Activated naive CD4-positive, alpha-beta T cell treated with anti-CD3 and anti-CD28 coated beads, Interleukin-2, amount 10 ng/mL, durations not matched to agents 7 days and 5 days (primary cell): ENCODE measurements at regions not wholly inside any gene's neighbourhood (a gene's known extent, or its start where the extent isn't known, plus 50 kb on each side); places are given as distances from the start of the nearest gene placed in this dataset.

Source experiments
- CTCF ChIA-PET: fragments of 350-600 bp; sonication (Branson Sonifier 250); formaldehyde crosslinking; loops from one replicate; lab custom pipeline; 2021; ENCODE audit warnings: antibody characterized with exemption; lab: Charles Lee
- DNase-seq: peaks from one replicate; pipeline ENCODE4 v3.0.0-alpha.2; 2020
- H3K27ac Mint-ChIP-seq: one replicate; pipeline ENCODE4 v1.8.0; 2021; ENCODE audit warnings: mild to moderate bottlenecking, moderate library complexity, mixed read lengths
- H3K27me3 Mint-ChIP-seq: one replicate; pipeline ENCODE4 v1.8.0; 2021; ENCODE audit warnings: mild to moderate bottlenecking, mixed read lengths
- H3K36me3 Mint-ChIP-seq: one replicate; pipeline ENCODE4 v1.8.0; 2021; ENCODE audit warnings: mixed read lengths
- H3K4me1 Mint-ChIP-seq: one replicate; pipeline ENCODE4 v1.8.0; 2021; ENCODE audit warnings: mixed read lengths
- H3K4me3 Mint-ChIP-seq: one replicate; pipeline ENCODE4 v1.8.0; 2021; ENCODE audit warnings: mild to moderate bottlenecking, moderate library complexity, mixed read lengths
- H3K9me3 Mint-ChIP-seq: one replicate; pipeline ENCODE4 v1.8.0; 2021; ENCODE audit warnings: mixed read lengths

- Mint-ChIP-seq H3K27me3 (no peaks in the 10 kb centered on the region), H3K27ac (no peak overlapping the region), H3K36me3 (no peaks in the 10 kb centered on the region), H3K9me3 (no peaks in the 10 kb centered on the region), H3K4me3 (no peak overlapping the region), H3K4me1 (no peaks in the 10 kb centered on the region)
- DNase-seq = no peak
- CTCF ChIA-PET = no interaction called here
Observed at GRCh38 chr18:77487951-77488740, 238.5 kb downstream of the GALR1 start.

GRCh38 chr18:77495079-77495478 is 245.4 kb downstream of the GALR1 start:
- Mint-ChIP-seq H3K36me3 (no peaks in the 10 kb centered on the region), H3K9me3 (no peaks in the 10 kb centered on the region), H3K27me3 (no peaks in the 10 kb centered on the region), H3K4me3 (no peak overlapping the region), H3K4me1 (no peaks in the 10 kb centered on the region), H3K27ac (no peak overlapping the region)
- CTCF ChIA-PET = no interaction called here
- no peak for DNase-seq

GRCh38 chr18:77495982-77496690 is 246.5 kb downstream of the GALR1 start:
- no peak for DNase-seq
- no peaks in the 10 kb centered on the region for H3K27me3 Mint-ChIP-seq
- no peak overlapping the region for H3K4me3 Mint-ChIP-seq
- CTCF ChIA-PET = no interaction called here
- no peaks in the 10 kb centered on the region for H3K4me1 Mint-ChIP-seq
- H3K36me3 Mint-ChIP-seq = no peaks in the 10 kb centered on the region
- H3K9me3 Mint-ChIP-seq = no peaks in the 10 kb centered on the region
- H3K27ac Mint-ChIP-seq = no peak overlapping the region

GRCh38 chr18:77501266-77501665 is 251.6 kb downstream of the GALR1 start:
- Mint-ChIP-seq H3K27ac (no peak overlapping the region), H3K4me1 (no peaks in the 10 kb centered on the region), H3K4me3 (no peak overlapping the region), H3K9me3 (no peaks in the 10 kb centered on the region), H3K27me3 (no peaks in the 10 kb centered on the region), H3K36me3 (no peaks in the 10 kb centered on the region)
- DNase-seq = no peak
- CTCF ChIA-PET = no interaction called here

- Mint-ChIP-seq H3K4me1 (no peaks in the 10 kb centered on the region), H3K4me3 (no peak overlapping the region), H3K36me3 (no peaks in the 10 kb centered on the region), H3K27ac (no peak overlapping the region), H3K9me3 (peaks cover 2% of the 10 kb centered on the region), H3K27me3 (no peaks in the 10 kb centered on the region)
- CTCF ChIA-PET = no interaction called here
- DNase-seq = no peak
Observed at GRCh38 chr18:77505499-77505898, 255.9 kb downstream of the GALR1 start.

GRCh38 chr18:77512152-77512551 is 262.5 kb downstream of the GALR1 start:
- DNase-seq = no peak
- CTCF ChIA-PET = no interaction called here
- no peaks in the 10 kb centered on the region for H3K4me1 Mint-ChIP-seq
- no peaks in the 10 kb centered on the region for H3K27me3 Mint-ChIP-seq
- peaks cover 6% of the 10 kb centered on the region for H3K9me3 Mint-ChIP-seq
- H3K4me3 Mint-ChIP-seq = no peak overlapping the region
- H3K36me3 Mint-ChIP-seq = no peaks in the 10 kb centered on the region
- no peak overlapping the region for H3K27ac Mint-ChIP-seq

GRCh38 chr18:77517901-77518300 is 268.3 kb downstream of the GALR1 start:
- CTCF ChIA-PET = no interaction called here
- Mint-ChIP-seq H3K27ac (no peak overlapping the region), H3K9me3 (peaks cover 5% of the 10 kb centered on the region), H3K36me3 (no peaks in the 10 kb centered on the region), H3K4me3 (no peak overlapping the region), H3K27me3 (no peaks in the 10 kb centered on the region), H3K4me1 (no peaks in the 10 kb centered on the region)
- DNase-seq = no peak

- H3K27me3 Mint-ChIP-seq = no peaks in the 10 kb centered on the region
- no peak overlapping the region for H3K27ac Mint-ChIP-seq
- H3K36me3 Mint-ChIP-seq = no peaks in the 10 kb centered on the region
- CTCF ChIA-PET = no interaction called here
- H3K4me3 Mint-ChIP-seq = no peak overlapping the region
- no peaks in the 10 kb centered on the region for H3K4me1 Mint-ChIP-seq
- H3K9me3 Mint-ChIP-seq = peaks cover 5% of the 10 kb centered on the region
- no peak for DNase-seq
Observed at GRCh38 chr18:77520767-77521166, 271.1 kb downstream of the GALR1 start.

GRCh38 chr18:77522051-77522675 is 272.5 kb downstream of the GALR1 start:
- no peak overlapping the region for H3K27ac Mint-ChIP-seq

GRCh38 chr18:77524909-77525308 is 275.3 kb downstream of the GALR1 start:
- peaks cover 20% of the 10 kb centered on the region for H3K9me3 Mint-ChIP-seq
- no peaks in the 10 kb centered on the region for H3K27me3 Mint-ChIP-seq
- H3K4me1 Mint-ChIP-seq = no peaks in the 10 kb centered on the region
- H3K27ac Mint-ChIP-seq = no peak overlapping the region
- H3K36me3 Mint-ChIP-seq = no peaks in the 10 kb centered on the region
- DNase-seq = no peak
- no peak overlapping the region for H3K4me3 Mint-ChIP-seq
- CTCF ChIA-PET = no interaction called here

More at GRCh38 chr18:77522051-77522675, 272.5 kb downstream of the GALR1 start:
- no peaks in the 10 kb centered on the region for H3K27me3 Mint-ChIP-seq
- peaks cover 15% of the 10 kb centered on the region for H3K9me3 Mint-ChIP-seq
- H3K4me1 Mint-ChIP-seq = no peaks in the 10 kb centered on the region
- H3K36me3 Mint-ChIP-seq = no peaks in the 10 kb centered on the region
- no peak for DNase-seq
- H3K4me3 Mint-ChIP-seq = no peak overlapping the region
- CTCF ChIA-PET = no interaction called here

GRCh38 chr18:77526962-77527361 is 277.3 kb downstream of the GALR1 start:
- CTCF ChIA-PET = no interaction called here
- no peaks in the 10 kb centered on the region for H3K36me3 Mint-ChIP-seq

GRCh38 chr18:77528872-77529271 is 279.2 kb downstream of the GALR1 start:
- Mint-ChIP-seq H3K36me3 (no peaks in the 10 kb centered on the region), H3K27me3 (no peaks in the 10 kb centered on the region), H3K4me1 (no peaks in the 10 kb centered on the region), H3K4me3 (no peak overlapping the region), H3K27ac (no peak overlapping the region), H3K9me3 (peaks cover 20% of the 10 kb centered on the region)
- DNase-seq = no peak
- CTCF ChIA-PET = interaction anchor here (0.9 kb wide), 1 partner anchor 39 kb away, joined by 3 read pairs; no protein-coding TSS in a partner anchor

More at GRCh38 chr18:77526962-77527361, 277.3 kb downstream of the GALR1 start:
- Mint-ChIP-seq H3K4me3 (no peak overlapping the region), H3K27me3 (no peaks in the 10 kb centered on the region), H3K27ac (no peak overlapping the region), H3K9me3 (peaks cover 20% of the 10 kb centered on the region), H3K4me1 (no peaks in the 10 kb centered on the region)
- DNase-seq = no peak

GRCh38 chr18:77529492-77530176 is 280.0 kb downstream of the GALR1 start:
- no peak for DNase-seq
- CTCF ChIA-PET = no interaction called here
- H3K4me3 Mint-ChIP-seq = no peak overlapping the region
- no peaks in the 10 kb centered on the region for H3K27me3 Mint-ChIP-seq
- peaks cover 20% of the 10 kb centered on the region for H3K9me3 Mint-ChIP-seq
- H3K36me3 Mint-ChIP-seq = no peaks in the 10 kb centered on the region
- no peak overlapping the region for H3K27ac Mint-ChIP-seq
- no peaks in the 10 kb centered on the region for H3K4me1 Mint-ChIP-seq

- Mint-ChIP-seq H3K4me3 (no peak overlapping the region), H3K27me3 (no peaks in the 10 kb centered on the region), H3K36me3 (no peaks in the 10 kb centered on the region), H3K9me3 (peaks cover 17% of the 10 kb centered on the region), H3K4me1 (no peaks in the 10 kb centered on the region), H3K27ac (no peak overlapping the region)
- no peak for DNase-seq
- CTCF ChIA-PET = no interaction called here
Observed at GRCh38 chr18:77530732-77531131, 281.1 kb downstream of the GALR1 start.
